ENCODE measurements at regions not wholly inside any gene's neighbourhood (a gene's known extent, or its start where the extent isn't known, plus 50 kb on each side); places are given as distances from the start of the nearest gene placed in this dataset.

DNA sequence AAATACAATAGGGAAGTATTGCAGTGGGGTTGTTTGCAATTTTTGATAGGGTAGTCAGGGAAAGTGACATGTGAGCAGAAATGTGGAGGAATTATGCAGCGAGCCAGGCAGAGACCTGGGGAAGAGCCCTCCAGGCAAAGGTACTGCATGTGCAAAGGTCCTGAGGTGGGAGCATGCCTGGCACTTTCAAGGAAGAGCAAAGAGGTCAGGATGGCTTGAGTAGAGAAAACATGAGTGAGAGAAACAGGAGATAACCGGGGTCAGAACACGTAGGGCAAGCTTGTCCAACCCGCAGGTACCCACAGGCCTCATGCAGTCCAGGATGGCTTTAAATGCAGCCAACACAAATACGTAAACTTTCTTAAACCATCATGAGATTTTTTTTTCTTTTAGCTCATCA lies 71.0 kb downstream of the COQ2 start:
- H3K27me3 ChIP-seq (ENCODE audit: control insufficient read depth in 2 of 2, insufficient read depth in 2 of 2, low read length in 2 of 2): no peaks in the 10 kb centered on the region
- no peak for TF ChIP-seq GATA2 (IDR thresholded peaks at IDR 0.05; ENCODE audit: insufficient read depth, insufficient read length, low read depth, low read length)
- no peak for TF ChIP-seq POLR2AphosphoS5 (IDR thresholded peaks at IDR 0.05; ENCODE audit: insufficient read depth, low read depth, low read length)
- TF ChIP-seq, protein P1, sequence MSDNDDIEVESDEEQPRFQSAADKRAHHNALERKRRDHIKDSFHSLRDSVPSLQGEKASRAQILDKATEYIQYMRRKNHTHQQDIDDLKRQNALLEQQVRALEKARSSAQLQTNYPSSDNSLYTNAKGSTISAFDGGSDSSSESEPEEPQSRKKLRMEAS (IDR thresholded peaks at IDR 0.05; ENCODE audit: insufficient read depth, insufficient read length): no peak
- no peak for TF ChIP-seq FOS (IDR thresholded peaks at IDR 0.05; ENCODE audit: borderline replicate concordance, insufficient read depth, low read length)
- no peak overlapping the region for H2AFZ ChIP-seq (ENCODE audit: low read depth, low read length)
- intact Hi-C loops (cut with micrococcal nuclease): no loop called here
- CTCF ChIA-PET: no interaction called here
- no peak for FAIRE-seq
- H3K4me3 ChIP-seq (replicated peaks in 1 of 3; ENCODE audit: insufficient read depth in 1 of 3, low read depth in 1 of 3, low read length in 3 of 3): no peak overlapping the region
- no peaks in the 10 kb centered on the region for H3K36me3 ChIP-seq (ENCODE audit: control insufficient read depth in 2 of 2, extremely low read depth in 1 of 2, insufficient read depth in 2 of 2, low read length in 2 of 2)
- no peaks in the 10 kb centered on the region for H3K9me3 ChIP-seq (replicated peaks; ENCODE audit: control insufficient read depth, insufficient read depth, low read length)
- no peak overlapping the region for H3K4me2 ChIP-seq (ENCODE audit: insufficient read depth, low read length)
- no peak overlapping the region for H3K9ac ChIP-seq (replicated peaks; ENCODE audit: extremely low read depth, insufficient read depth, low read length)
- H3K4me1 ChIP-seq (ENCODE audit: control insufficient read depth, extremely low read depth, insufficient read depth, low read length): no peaks in the 10 kb centered on the region
- no peak for DNase-seq (ENCODE audit: low read depth, low spot score)
- dilution Hi-C loops (cut with MboI; ENCODE audit: extremely low pct_ligation_motif_present, low sequenced_read_pairs): loop anchor here (5.0 kb wide), 1 partner anchor 61 kb away; no protein-coding TSS in a partner anchor
- no peaks in the 10 kb centered on the region for H4K20me1 ChIP-seq (replicated peaks; ENCODE audit: control insufficient read depth, extremely low read depth, insufficient read depth, low read length)
- H3K9me1 ChIP-seq (replicated peaks; ENCODE audit: control insufficient read depth, extremely low read depth, insufficient read depth, low read length): no peaks in the 10 kb centered on the region
- POLR2A ChIA-PET: no interaction called here
- no TSS peak for BruUV-seq (replicated peaks)
- H3K27ac ChIP-seq (ENCODE audit: insufficient read depth, low read depth, low read length): no peak overlapping the region
- no peaks in the 10 kb centered on the region for H3K79me2 ChIP-seq (ENCODE audit: control insufficient read depth, insufficient read depth, low read length)

DNA sequence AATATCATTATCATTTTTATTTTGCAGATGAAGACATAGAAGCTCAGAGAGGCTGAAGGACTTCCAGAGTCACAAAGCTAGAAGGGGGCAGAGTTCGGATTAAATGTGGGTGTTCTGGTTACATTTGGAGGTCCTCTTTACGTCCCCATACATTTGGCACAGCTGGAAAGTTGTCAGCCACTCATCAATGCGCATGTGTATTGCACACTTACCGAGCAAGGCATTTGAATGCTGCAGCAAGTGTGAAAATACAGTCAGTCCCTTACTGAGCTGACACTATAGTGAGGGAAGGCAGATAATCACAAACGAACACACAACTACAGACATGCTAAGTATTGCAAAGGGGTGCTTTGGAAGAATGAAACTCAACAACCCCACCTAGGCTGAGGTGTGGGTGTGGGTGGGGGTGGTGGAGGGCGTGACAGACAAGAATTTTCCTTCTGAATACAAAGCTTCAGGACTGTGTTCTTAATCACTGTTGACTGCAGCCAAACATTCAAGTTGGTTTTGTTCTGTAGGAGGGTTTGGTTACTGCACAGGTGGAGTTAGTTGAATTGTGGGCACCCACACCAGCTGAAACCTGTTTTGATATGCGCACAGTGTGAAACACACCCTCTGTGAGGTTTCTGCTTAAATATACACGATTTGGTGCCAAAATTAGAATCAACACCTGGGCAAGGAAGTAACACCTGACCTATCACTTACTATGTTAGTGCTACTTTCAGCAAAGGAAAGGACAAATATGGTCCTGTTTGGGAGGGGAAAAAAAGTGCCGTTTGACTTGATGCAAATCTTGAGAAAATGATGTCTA lies 72.4 kb downstream of the COQ2 start:
- no peak for DNase-seq (ENCODE audit: low read depth, low spot score)
- no peak overlapping the region for H2AFZ ChIP-seq (ENCODE audit: low read depth, low read length)
- H3K9me3 ChIP-seq (replicated peaks; ENCODE audit: control insufficient read depth, insufficient read depth, low read length): no peaks in the 10 kb centered on the region
- no peaks in the 10 kb centered on the region for H4K20me1 ChIP-seq (replicated peaks; ENCODE audit: control insufficient read depth, extremely low read depth, insufficient read depth, low read length)
- no peak overlapping the region for H3K4me2 ChIP-seq (ENCODE audit: insufficient read depth, low read length)
- no peaks in the 10 kb centered on the region for H3K4me1 ChIP-seq (ENCODE audit: control insufficient read depth, extremely low read depth, insufficient read depth, low read length)
- no peak for TF ChIP-seq JUN (IDR thresholded peaks at IDR 0.05; ENCODE audit: borderline replicate concordance, insufficient read depth, insufficient read length, low read depth)
- no peak for TF ChIP-seq POLR2AphosphoS5 (IDR thresholded peaks at IDR 0.05; ENCODE audit: insufficient read depth, low read depth, low read length)
- TF ChIP-seq EZH2 (IDR thresholded peaks at IDR 0.05; ENCODE audit: borderline replicate concordance, low read depth, low read length, severe bottlenecking): no peak
- no peak for TF ChIP-seq GATA2 (IDR thresholded peaks at IDR 0.05; ENCODE audit: insufficient read depth, insufficient read length, low read depth, low read length)
- TF ChIP-seq, protein P2, sequence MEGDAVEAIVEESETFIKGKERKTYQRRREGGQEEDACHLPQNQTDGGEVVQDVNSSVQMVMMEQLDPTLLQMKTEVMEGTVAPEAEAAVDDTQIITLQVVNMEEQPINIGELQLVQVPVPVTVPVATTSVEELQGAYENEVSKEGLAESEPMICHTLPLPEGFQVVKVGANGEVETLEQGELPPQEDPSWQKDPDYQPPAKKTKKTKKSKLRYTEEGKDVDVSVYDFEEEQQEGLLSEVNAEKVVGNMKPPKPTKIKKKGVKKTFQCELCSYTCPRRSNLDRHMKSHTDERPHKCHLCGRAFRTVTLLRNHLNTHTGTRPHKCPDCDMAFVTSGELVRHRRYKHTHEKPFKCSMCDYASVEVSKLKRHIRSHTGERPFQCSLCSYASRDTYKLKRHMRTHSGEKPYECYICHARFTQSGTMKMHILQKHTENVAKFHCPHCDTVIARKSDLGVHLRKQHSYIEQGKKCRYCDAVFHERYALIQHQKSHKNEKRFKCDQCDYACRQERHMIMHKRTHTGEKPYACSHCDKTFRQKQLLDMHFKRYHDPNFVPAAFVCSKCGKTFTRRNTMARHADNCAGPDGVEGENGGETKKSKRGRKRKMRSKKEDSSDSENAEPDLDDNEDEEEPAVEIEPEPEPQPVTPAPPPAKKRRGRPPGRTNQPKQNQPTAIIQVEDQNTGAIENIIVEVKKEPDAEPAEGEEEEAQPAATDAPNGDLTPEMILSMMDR (IDR thresholded peaks at IDR 0.05; ENCODE audit: extremely low read depth in 1 of 2, insufficient read depth in 1 of 2, low read depth in 1 of 2, low read length in 2 of 2): no peak
- TF ChIP-seq POLR2A (IDR thresholded peaks at IDR 0.05; ENCODE audit: low read depth, low read length): no peak
- TF ChIP-seq, protein P1 (IDR thresholded peaks at IDR 0.05; ENCODE audit: insufficient read depth, insufficient read length): no peak
- TF ChIP-seq FOS (IDR thresholded peaks at IDR 0.05; ENCODE audit: borderline replicate concordance, insufficient read depth, low read length): no peak
- TF ChIP-seq MYC (IDR thresholded peaks at IDR 0.05; ENCODE audit: low read depth, low read length): no peak
- intact Hi-C loops (cut with micrococcal nuclease): no loop called here
- H3K9me1 ChIP-seq (replicated peaks; ENCODE audit: control insufficient read depth, extremely low read depth, insufficient read depth, low read length): no peaks in the 10 kb centered on the region
- no peaks in the 10 kb centered on the region for H3K79me2 ChIP-seq (ENCODE audit: control insufficient read depth, insufficient read depth, low read length)
- no peak for FAIRE-seq
- BruUV-seq (replicated peaks): no TSS peak
- no peak overlapping the region for H3K4me3 ChIP-seq (replicated peaks in 1 of 3; ENCODE audit: insufficient read depth in 1 of 3, low read depth in 1 of 3, low read length in 3 of 3)
- dilution Hi-C loops (cut with MboI; ENCODE audit: extremely low pct_ligation_motif_present, low sequenced_read_pairs): loop anchor here (5.0 kb wide), 1 partner anchor 60 kb away; no protein-coding TSS in a partner anchor
- H3K27me3 ChIP-seq (ENCODE audit: control insufficient read depth in 2 of 2, insufficient read depth in 2 of 2, low read length in 2 of 2): no peaks in the 10 kb centered on the region
- no peaks in the 10 kb centered on the region for H3K36me3 ChIP-seq (ENCODE audit: control insufficient read depth in 2 of 2, extremely low read depth in 1 of 2, insufficient read depth in 2 of 2, low read length in 2 of 2)
- no peak overlapping the region for H3K9ac ChIP-seq (replicated peaks; ENCODE audit: extremely low read depth, insufficient read depth, low read length)
- CTCF ChIA-PET: interaction anchor here (1.6 kb wide), 1 partner anchor 48 kb away, joined by 4 read pairs; no protein-coding TSS in a partner anchor
- H3K27ac ChIP-seq (ENCODE audit: insufficient read depth, low read depth, low read length): no peak overlapping the region
- POLR2A ChIA-PET: no interaction called here
